GM18498 (cell line): ENCODE measurements at regions not wholly inside any gene's neighbourhood (a gene's known extent, or its start where the extent isn't known, plus 50 kb on each side); places are given as distances from the start of the nearest gene placed in this dataset.
"Not testable (repeated sequence)": the region's sequence is repeated elsewhere in the genome, so short reads cannot be mapped to it uniquely, and the experiment has no call there.

Experiments
- ATAC-seq: cut with Tn5 transposase; IDR thresholded peaks from one replicate; pipeline ENCODE4 v1.9.1; 2021; ENCODE audit warnings: mild to moderate bottlenecking, moderate library complexity; ENCODE audit not compliant: unreplicated experiment

- not testable (repeated sequence) for ATAC-seq
These were observed 60.2 kb upstream of the PRSS3 start for GRCh38 chr9:33734941-33735835.

DNA sequence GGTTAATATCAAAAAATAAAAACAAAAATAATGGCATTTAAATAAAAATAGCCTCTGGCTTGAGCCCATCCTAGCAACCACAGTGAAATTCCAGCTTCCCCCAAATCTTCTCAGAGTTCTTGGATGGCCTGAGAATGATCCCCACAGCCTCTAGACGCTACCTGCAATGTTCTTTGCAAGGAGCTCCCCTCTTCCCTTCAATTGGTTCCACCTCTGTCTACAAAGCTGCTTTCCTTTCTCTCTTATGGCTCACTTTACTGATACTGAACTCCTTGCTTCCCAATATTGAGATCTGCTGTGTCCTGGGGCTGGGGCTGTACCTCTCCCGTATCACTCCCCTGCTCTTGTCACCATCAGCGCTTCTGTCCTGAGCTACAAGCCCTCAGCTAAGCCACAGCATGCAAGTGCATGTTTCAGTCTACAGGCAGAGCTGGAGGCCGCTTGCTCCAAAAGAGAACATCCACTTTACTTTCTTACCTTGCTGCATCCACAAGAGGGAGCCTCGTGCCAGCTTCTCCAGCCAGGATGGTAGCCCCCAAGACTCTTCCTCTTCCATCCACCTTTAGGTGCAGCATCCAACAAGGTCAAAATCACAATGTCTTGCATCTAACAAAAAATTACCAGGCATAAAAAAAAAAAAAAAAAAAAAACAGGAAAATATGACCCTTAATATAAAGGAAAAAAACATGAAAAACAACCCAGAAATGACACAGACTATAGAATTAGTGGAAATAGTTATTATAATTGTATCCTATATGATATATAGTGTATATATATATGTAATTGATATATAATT lies 57.4 kb upstream of the PRSS3 start:
- ATAC-seq = no peak

GRCh38 chr9:33739398-33739797 lies 56.0 kb upstream of the PRSS3 start:
- ATAC-seq = no peak

GRCh38 chr9:33740075-33740474 lies 55.3 kb upstream of the PRSS3 start:
- ATAC-seq = no peak

DNA sequence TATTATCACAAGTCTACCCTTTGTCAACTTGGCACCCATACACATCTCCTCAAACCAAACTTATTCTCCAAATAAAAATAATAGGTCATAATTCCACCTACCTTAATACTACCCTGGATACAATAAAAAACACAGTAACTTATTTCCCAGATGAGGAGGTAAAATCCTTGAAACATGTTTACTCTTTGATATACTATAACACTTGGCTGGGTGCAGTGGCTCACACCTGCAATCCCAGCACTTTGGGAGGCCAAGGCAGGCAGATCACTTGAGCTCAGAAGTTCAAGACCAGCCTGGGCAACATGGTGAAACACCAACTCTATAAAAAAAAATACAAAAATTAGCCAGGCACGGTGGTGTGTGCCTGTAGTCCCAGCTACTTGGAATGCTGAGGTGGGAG lies 54.4 kb upstream of the PRSS3 start:
- not testable (repeated sequence) for ATAC-seq

- ATAC-seq = no peak
These were observed 53.3 kb upstream of the PRSS3 start for GRCh38 chr9:33742051-33742450.

DNA sequence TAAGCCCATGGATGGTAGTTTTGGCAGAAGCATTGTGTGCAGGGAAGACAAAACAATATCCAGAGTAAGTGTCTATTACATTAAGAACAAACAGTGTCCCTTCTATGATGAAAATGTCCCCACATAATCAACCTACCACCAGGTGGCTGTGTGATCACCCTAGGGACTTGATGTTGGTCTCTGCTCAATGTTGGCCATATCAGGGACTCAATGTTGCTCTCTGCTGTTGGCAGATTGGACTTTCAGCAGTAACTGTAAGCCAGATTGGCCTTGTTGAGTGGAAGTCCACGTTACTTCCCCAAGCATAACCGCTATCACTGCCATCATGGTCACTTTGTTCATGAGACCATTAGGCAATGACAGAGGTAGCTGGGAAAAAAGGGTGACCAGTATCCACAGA lies 52.8 kb upstream of the PRSS3 start:
- ATAC-seq = no peak
